Spleen (tissue), 11 donors: ENCODE measurements at regions not wholly inside any gene's neighbourhood (a gene's known extent, or its start where the extent isn't known, plus 50 kb on each side); places are given as distances from the start of the nearest gene placed in this dataset.

Experiments used
- DNase-seq: peaks from one replicate; pipeline ENCODE4 v3.0.0-alpha.2; 2020
- H3K27ac ChIP-seq, 8 donors: fragments of 200-600 bp; sonication (generic) in 7 of 8; 1 replicate in 4 of 8; 2 replicates in 4 of 8; pipeline versions ENCODE4 v1.5.0 to v1.8.0; 2016 to 2021; ENCODE audit warnings: inconsistent platforms in 4 of 8, mild to moderate bottlenecking in 4 of 8, moderate library complexity in 1 of 8
- H3K27me3 ChIP-seq, 7 donors: fragments of 200-600 bp; sonication (generic) in 6 of 7; replicated peaks in 1 of 7; 1 replicate in 4 of 7; 2 replicates in 3 of 7; pipeline versions ENCODE4 v1.5.0 to v1.8.0; 2016 to 2021; ENCODE audit warnings: inconsistent platforms in 3 of 7, mild to moderate bottlenecking in 1 of 7
- H3K36me3 ChIP-seq, 6 donors: fragments of 200-600 bp; sonication (generic) in 5 of 6; 1 replicate in 4 of 6; 2 replicates in 2 of 6; pipeline versions ENCODE4 v1.5.0 to v1.8.0; 2016 to 2021; ENCODE audit warnings: inconsistent platforms in 2 of 6
- H3K4me1 ChIP-seq, 6 donors: fragments of 200-600 bp; sonication (generic) in 5 of 6; 1 replicate in 3 of 6; 2 replicates in 3 of 6; pipeline versions ENCODE4 v1.5.0 to v1.8.0; 2016 to 2021; ENCODE audit warnings: inconsistent platforms in 3 of 6
- H3K4me3 ChIP-seq, 8 donors: fragments of 200-600 bp; sonication (generic) in 7 of 8; 1 replicate in 4 of 8; 2 replicates in 4 of 8; pipeline versions ENCODE4 v1.5.0 to v1.8.0; 2016 to 2021; ENCODE audit warnings: inconsistent platforms in 4 of 8, mild to moderate bottlenecking in 4 of 8, moderate library complexity in 2 of 8
- H3K9me3 ChIP-seq, 8 donors: fragments of 200-600 bp; sonication (generic) in 7 of 8; 1 replicate in 4 of 8; 2 replicates in 4 of 8; pipeline versions ENCODE4 v1.5.0 to v1.8.0; 2016 to 2021; ENCODE audit warnings: inconsistent platforms in 4 of 8
- POLR2A ChIP-seq, 3 donors: fragments of 450-650 bp; IDR thresholded peaks; one replicate each; pipeline ENCODE4 v1.5.1; 2017; ENCODE audit warnings: antibody characterized with exemption in 3 of 3, mild to moderate bottlenecking in 1 of 3
- POLR2AphosphoS5 ChIP-seq, 3 donors: sonication (generic); formaldehyde crosslinking; IDR thresholded peaks; one replicate each; pipeline ENCODE4 v1.5.1; 2017; ENCODE audit warnings: antibody characterized with exemption in 3 of 3
- WGBS, 5 donors: extraction: QIAGEN DNeasy Blood & Tissue Kit in 3 of 5; methylation state at CpG; one replicate each; pipeline versions ENCODE4 v1.1.5 to v1.1.7; 2013 to 2018; 5-methylcytosine and 5-hydroxymethylcytosine counted together
- intact Hi-C: fragments of 100-400 bp; cut with DNase I; formaldehyde crosslinking; loops from one replicate; pipeline ENCODE4 v1.15.0; 2023; ENCODE audit warnings: low total_unique reads
- TF ChIP-seq, protein P1 (sequence below), 11 experiments: fragments of 200-600 bp in 7 of 11; fragments of 450-650 bp in 4 of 11; sonication (generic) in 4 of 11; IDR thresholded peaks in 8 of 11; conservative IDR thresholded peaks in 3 of 11; 1 replicate in 7 of 11; 2 replicates in 4 of 11; pipeline versions ENCODE4 v1.4.0 to v1.8.0; 2016 to 2021; ENCODE audit warnings: antibody characterized with exemption in 11 of 11, inconsistent platforms in 4 of 11, mild to moderate bottlenecking in 1 of 11
- donor health status: healthy with polysubstance abuse.
- donor health status: DM: no; HTN: no; CAD: no; lungs with moderate emphysema.
- donor health status: DM: no; HTN: no; CAD: no.
- donor health status: Bipolar disorder and iron deficiency.
- donor health status: healthy.
- donor health status: DM: no; HTN: no; CAD: no.
- donor health status: DM: yes; HTN: yes; CAD: no.

DNA sequence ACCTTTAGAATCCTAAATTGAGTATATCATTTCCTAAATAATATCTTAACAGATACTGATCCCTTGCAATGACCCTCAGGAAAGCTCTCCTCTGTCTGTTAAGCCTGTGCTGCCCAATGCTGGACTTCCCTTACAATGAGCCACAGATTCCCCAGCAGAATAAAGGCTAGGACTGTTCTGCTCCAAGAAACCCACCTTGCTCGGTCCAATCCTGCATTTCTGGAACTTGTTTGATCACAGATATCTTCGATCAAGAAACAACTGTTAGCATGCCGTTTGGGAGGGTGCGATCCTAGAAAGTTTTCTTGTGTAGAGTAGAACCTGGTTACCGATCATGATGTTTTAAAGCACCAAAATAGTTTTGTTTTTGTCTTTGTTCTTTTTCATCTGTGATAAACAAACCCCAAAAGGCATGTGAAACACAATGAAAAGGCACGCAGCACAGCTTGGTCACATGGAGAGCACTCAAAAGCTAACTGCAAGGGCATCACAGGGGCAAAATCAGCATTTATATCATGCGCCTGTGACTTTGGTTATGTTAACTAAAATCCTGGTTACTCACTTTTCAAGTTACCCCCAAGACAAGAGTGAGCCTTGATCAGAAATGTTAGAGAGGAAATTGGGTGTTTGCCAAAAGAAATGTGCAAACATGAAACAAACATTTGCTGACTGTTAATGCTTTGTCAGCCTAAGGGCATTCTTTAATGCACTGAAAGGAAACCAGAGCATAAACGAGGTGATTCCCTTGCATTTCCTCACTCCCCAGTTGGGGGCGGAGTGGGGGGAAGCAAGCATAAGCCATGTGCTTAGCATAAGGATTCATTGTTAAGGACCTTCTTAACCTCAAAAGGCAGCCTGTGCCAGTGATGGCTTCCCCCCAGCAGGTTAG lies 61.9 kb upstream of the ADAMTS16 start:
- Histone ChIP-seq H3K4me3 (no peak overlapping the region), H3K4me1 (no peaks in the 10 kb centered on the region), H3K27me3 (no peaks in the 10 kb centered on the region), H3K36me3 (no peaks in the 10 kb centered on the region), H3K27ac (no peak overlapping the region), H3K9me3 (no peaks in the 10 kb centered on the region)
- no peak for DNase-seq
- intact Hi-C loops, result no loop called here
- TF ChIP-seq, protein P1, sequence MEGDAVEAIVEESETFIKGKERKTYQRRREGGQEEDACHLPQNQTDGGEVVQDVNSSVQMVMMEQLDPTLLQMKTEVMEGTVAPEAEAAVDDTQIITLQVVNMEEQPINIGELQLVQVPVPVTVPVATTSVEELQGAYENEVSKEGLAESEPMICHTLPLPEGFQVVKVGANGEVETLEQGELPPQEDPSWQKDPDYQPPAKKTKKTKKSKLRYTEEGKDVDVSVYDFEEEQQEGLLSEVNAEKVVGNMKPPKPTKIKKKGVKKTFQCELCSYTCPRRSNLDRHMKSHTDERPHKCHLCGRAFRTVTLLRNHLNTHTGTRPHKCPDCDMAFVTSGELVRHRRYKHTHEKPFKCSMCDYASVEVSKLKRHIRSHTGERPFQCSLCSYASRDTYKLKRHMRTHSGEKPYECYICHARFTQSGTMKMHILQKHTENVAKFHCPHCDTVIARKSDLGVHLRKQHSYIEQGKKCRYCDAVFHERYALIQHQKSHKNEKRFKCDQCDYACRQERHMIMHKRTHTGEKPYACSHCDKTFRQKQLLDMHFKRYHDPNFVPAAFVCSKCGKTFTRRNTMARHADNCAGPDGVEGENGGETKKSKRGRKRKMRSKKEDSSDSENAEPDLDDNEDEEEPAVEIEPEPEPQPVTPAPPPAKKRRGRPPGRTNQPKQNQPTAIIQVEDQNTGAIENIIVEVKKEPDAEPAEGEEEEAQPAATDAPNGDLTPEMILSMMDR (IDR thresholded peaks at IDR 0.05 in 8 of 11, conservative IDR thresholded peaks at IDR 0.05 in 3 of 11), result no peak
- TF ChIP-seq POLR2AphosphoS5 (IDR thresholded peaks at IDR 0.05), result no peak
- TF ChIP-seq POLR2A (IDR thresholded peaks at IDR 0.05), result no peak
- WGBS, 5 donors, result 49 to 56% (median 55%) methylated on average over 9 of the region's 9 CpGs

DNA sequence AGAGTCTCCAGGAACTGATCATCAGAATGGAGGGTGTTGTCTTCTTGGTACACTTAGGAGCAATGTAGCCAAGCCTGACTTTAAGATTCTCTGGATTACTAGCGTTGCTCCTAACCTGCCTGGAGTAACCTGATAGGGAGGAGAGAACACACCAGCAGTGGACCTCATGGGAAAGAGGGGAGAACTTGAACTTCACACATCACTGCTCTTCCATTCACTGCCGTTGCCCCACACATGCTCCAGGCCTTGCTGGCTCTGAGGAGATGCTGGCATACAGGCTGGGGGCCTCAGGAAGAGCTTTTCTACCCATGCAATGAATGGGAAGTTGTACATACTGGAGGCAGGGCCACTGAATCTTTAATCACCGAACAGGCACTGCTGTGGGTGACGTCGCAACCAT lies 60.3 kb upstream of the ADAMTS16 start:
- no peak for DNase-seq
- Histone ChIP-seq H3K4me3 (no peak overlapping the region), H3K4me1 (no peaks in the 10 kb centered on the region), H3K36me3 (no peaks in the 10 kb centered on the region), H3K9me3 (no peaks in the 10 kb centered on the region), H3K27me3 (no peaks in the 10 kb centered on the region), H3K27ac (no peak overlapping the region)
- intact Hi-C loops, result no loop called here
- WGBS, 5 donors, result 77 to 85% (median 79%) methylated on average over 5 of the region's 5 CpGs
- no peak for TF ChIP-seq POLR2A (IDR thresholded peaks at IDR 0.05)
- TF ChIP-seq, protein P1 (IDR thresholded peaks at IDR 0.05 in 8 of 11, conservative IDR thresholded peaks at IDR 0.05 in 3 of 11), result no peak
- TF ChIP-seq POLR2AphosphoS5 (IDR thresholded peaks at IDR 0.05), result no peak

DNA sequence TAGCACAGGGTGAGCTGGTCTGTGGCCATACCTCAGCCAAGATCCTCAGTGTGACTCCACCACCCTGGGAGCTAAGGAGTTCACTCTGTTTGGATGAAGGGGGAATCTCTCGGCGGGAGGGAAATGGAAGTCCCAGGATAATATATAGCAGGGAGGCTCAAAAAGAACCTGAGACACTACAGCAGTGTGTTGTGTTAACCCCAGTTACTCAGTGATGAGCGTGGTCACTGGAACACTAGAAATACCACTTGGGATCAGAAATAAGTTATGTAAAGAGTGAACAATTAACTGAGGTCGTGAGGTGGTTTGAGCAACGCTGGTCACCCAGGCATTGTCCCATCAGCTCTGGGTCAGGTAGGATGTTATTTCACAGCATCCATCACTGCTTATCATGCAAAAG lies 59.3 kb upstream of the ADAMTS16 start:
- Histone ChIP-seq H3K4me3 (no peak overlapping the region), H3K27ac (no peak overlapping the region), H3K27me3 (no peaks in the 10 kb centered on the region), H3K36me3 (no peaks in the 10 kb centered on the region), H3K9me3 (no peaks in the 10 kb centered on the region), H3K4me1 (no peaks in the 10 kb centered on the region)
- intact Hi-C loops, result no loop called here
- TF ChIP-seq POLR2A (IDR thresholded peaks at IDR 0.05) (no peak), POLR2AphosphoS5 (IDR thresholded peaks at IDR 0.05) (no peak)
- TF ChIP-seq, protein P1 (IDR thresholded peaks at IDR 0.05 in 8 of 11, conservative IDR thresholded peaks at IDR 0.05 in 3 of 11), result no peak
- DNase-seq, result no peak
- 61 to 78% (median 68%) methylated on average over 5 of the region's 5 CpGs for WGBS, 5 donors

DNA sequence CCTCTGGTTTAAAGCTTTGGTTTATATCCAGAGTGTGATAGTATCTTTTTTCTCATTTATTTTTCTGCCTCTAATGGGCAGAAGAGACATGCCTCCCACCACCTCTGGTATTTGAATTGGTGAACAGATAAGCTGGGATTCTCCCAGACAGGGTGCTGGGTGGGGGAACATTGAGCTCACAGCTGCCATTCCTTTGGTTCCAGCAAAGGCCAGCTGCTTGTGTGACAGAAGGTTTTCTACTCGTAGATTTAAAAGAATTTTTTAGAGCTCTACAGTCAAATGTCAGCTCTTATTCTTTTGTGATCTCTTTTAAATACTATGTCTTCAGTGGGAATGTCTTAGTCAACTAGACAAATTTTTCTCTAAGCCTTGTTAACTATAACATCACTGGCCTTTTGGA lies 54.7 kb upstream of the ADAMTS16 start:
- H3K36me3 ChIP-seq, result no peaks in the 10 kb centered on the region
- no peak overlapping the region for H3K27ac ChIP-seq
- 26 to 32% (median 31%) methylated on average over 1 of the region's 1 CpG for WGBS, 5 donors
- H3K9me3 ChIP-seq, result no peaks in the 10 kb centered on the region
- no peaks in the 10 kb centered on the region for H3K4me1 ChIP-seq
- intact Hi-C loops, result no loop called here
- H3K4me3 ChIP-seq, result no peak overlapping the region
- no peaks in the 10 kb centered on the region for H3K27me3 ChIP-seq
- TF ChIP-seq POLR2A (IDR thresholded peaks at IDR 0.05), result no peak
- TF ChIP-seq POLR2AphosphoS5 (IDR thresholded peaks at IDR 0.05), result no peak
- TF ChIP-seq, protein P1 (IDR thresholded peaks at IDR 0.05 in 8 of 11, conservative IDR thresholded peaks at IDR 0.05 in 3 of 11), result no peak
- no peak for DNase-seq
